ENCODE measurements at regions not wholly inside any gene's neighbourhood (a gene's known extent, or its start where the extent isn't known, plus 50 kb on each side); places are given as distances from the start of the nearest gene placed in this dataset.

- TF ChIP-seq RAD21 (IDR thresholded peaks at IDR 0.05; ENCODE audit: low read depth) (no peak), EP300 (IDR thresholded peaks at IDR 0.05; ENCODE audit: borderline replicate concordance) (no peak), CEBPB (IDR thresholded peaks at IDR 0.05) (no peak)
Observed at GRCh38 chr6:149263321-149263720, 54.2 kb upstream of the TAB2 start.
